Hepatocyte (in vitro differentiated cells): ENCODE measurements at regions not wholly inside any gene's neighbourhood (a gene's known extent, or its start where the extent isn't known, plus 50 kb on each side); places are given as distances from the start of the nearest gene placed in this dataset.
"Not testable (repeated sequence)": the region's sequence is repeated elsewhere in the genome, so short reads cannot be mapped to it uniquely, and the experiment has no call there.

ENCODE experiments used
- DNase-seq: peaks from one replicate; pipeline ENCODE4 v3.0.0-alpha.2; 2016; ENCODE audit warnings: low spot score
- H2AFZ ChIP-seq: fragments of 200-600 bp; sonication (generic); 2 replicates; pipeline ENCODE4 v1.6.0; 2016; ENCODE audit warnings: antibody characterized with exemption, mild to moderate bottlenecking
- H3K27ac ChIP-seq: fragments of 200-600 bp; sonication (generic); 2 replicates; pipeline ENCODE4 v1.5.1; 2016; ENCODE audit warnings: mild to moderate bottlenecking
- H3K27me3 ChIP-seq: fragments of 200-600 bp; sonication (generic); 2 replicates; pipeline ENCODE4 v1.6.1; 2016
- H3K36me3 ChIP-seq: fragments of 200-600 bp; sonication (generic); replicated peaks from 2 replicates; pipeline ENCODE4 v1.5.1; 2016; ENCODE audit warnings: low read depth; ENCODE audit not compliant: insufficient read depth
- H3K4me1 ChIP-seq: fragments of 200-600 bp; sonication (generic); 2 replicates; pipeline ENCODE4 v1.5.1; 2016; ENCODE audit warnings: mild to moderate bottlenecking, moderate library complexity; ENCODE audit not compliant: insufficient read depth
- H3K4me2 ChIP-seq: fragments of 200-600 bp; sonication (generic); 2 replicates; pipeline ENCODE4 v1.6.0; 2016
- H3K4me3 ChIP-seq: fragments of 200-600 bp; sonication (generic); 2 replicates; pipeline ENCODE4 v1.5.1; 2016; ENCODE audit warnings: mild to moderate bottlenecking
- H3K79me2 ChIP-seq: fragments of 200-600 bp; sonication (generic); 2 replicates; pipeline ENCODE4 v1.6.0; 2017; ENCODE audit warnings: mild to moderate bottlenecking
- H3K9me2 ChIP-seq: fragments of 200-600 bp; sonication (generic); replicated peaks from 2 replicates; pipeline ENCODE4 v1.6.0; 2017; ENCODE audit warnings: mild to moderate bottlenecking; ENCODE audit not compliant: insufficient read depth
- H3K9me3 ChIP-seq: fragments of 200-600 bp; sonication (generic); 2 replicates; pipeline ENCODE4 v1.5.1; 2016; ENCODE audit warnings: low read depth, mild to moderate bottlenecking
- H4K20me1 ChIP-seq: fragments of 200-600 bp; sonication (generic); 2 replicates; pipeline ENCODE4 v1.6.0; 2016; ENCODE audit warnings: mild to moderate bottlenecking; ENCODE audit not compliant: insufficient read depth, poor library complexity, severe bottlenecking
- EZH2 ChIP-seq: fragments of 200-600 bp; sonication (generic); IDR thresholded peaks from 2 replicates; pipeline ENCODE4 v1.6.1; 2016; ENCODE audit warnings: antibody characterized with exemption, mild to moderate bottlenecking, borderline replicate concordance
- EZH2phosphoT487 ChIP-seq: fragments of 200-600 bp; sonication (generic); IDR thresholded peaks from one replicate; pipeline ENCODE4 v1.6.1; 2018; ENCODE audit warnings: antibody characterized with exemption, mild to moderate bottlenecking, low read depth, moderate library complexity; ENCODE audit not compliant: unreplicated experiment, severe bottlenecking
- WGBS: methylation state at CpG from one replicate; pipeline ENCODE4 v1.1.6; 2016; ENCODE audit warnings: low lambda C conversion rate; ENCODE audit errors: missing lambda C conversion rate; 5-methylcytosine and 5-hydroxymethylcytosine counted together
- TF ChIP-seq, protein P1 (sequence below): fragments of 200-600 bp; sonication (generic); IDR thresholded peaks from 2 replicates; pipeline ENCODE4 v1.5.1; 2016; ENCODE audit warnings: antibody characterized with exemption, mild to moderate bottlenecking; ENCODE audit not compliant: poor library complexity

GRCh38 chrX:13162772-13163410 is 118.5 kb upstream of the FAM9C start:
- Histone ChIP-seq H4K20me1 (no peaks in the 10 kb centered on the region), H3K4me3 (no peak overlapping the region), H3K9me2 (no peaks in the 10 kb centered on the region), H3K36me3 (no peaks in the 10 kb centered on the region), H3K4me1 (peaks cover 30% of the 10 kb centered on the region), H3K9me3 (no peaks in the 10 kb centered on the region), H3K4me2 (no peak overlapping the region), H3K27ac (no peak overlapping the region), H3K27me3 (no peaks in the 10 kb centered on the region), H3K79me2 (no peaks in the 10 kb centered on the region), H2AFZ (no peak overlapping the region)
- no peak for DNase-seq
- WGBS = 86% methylated on average over 4 of the region's 4 CpGs
- TF ChIP-seq EZH2phosphoT487 (no peak), EZH2 (no peak)
- TF ChIP-seq, protein P1, sequence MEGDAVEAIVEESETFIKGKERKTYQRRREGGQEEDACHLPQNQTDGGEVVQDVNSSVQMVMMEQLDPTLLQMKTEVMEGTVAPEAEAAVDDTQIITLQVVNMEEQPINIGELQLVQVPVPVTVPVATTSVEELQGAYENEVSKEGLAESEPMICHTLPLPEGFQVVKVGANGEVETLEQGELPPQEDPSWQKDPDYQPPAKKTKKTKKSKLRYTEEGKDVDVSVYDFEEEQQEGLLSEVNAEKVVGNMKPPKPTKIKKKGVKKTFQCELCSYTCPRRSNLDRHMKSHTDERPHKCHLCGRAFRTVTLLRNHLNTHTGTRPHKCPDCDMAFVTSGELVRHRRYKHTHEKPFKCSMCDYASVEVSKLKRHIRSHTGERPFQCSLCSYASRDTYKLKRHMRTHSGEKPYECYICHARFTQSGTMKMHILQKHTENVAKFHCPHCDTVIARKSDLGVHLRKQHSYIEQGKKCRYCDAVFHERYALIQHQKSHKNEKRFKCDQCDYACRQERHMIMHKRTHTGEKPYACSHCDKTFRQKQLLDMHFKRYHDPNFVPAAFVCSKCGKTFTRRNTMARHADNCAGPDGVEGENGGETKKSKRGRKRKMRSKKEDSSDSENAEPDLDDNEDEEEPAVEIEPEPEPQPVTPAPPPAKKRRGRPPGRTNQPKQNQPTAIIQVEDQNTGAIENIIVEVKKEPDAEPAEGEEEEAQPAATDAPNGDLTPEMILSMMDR = no peak

- no peaks in the 10 kb centered on the region for H3K79me2 ChIP-seq
- no peaks in the 10 kb centered on the region for H3K9me3 ChIP-seq
- no peaks in the 10 kb centered on the region for H4K20me1 ChIP-seq
- H3K4me3 ChIP-seq = no peak overlapping the region
- no peak overlapping the region for H3K27ac ChIP-seq
- no peak overlapping the region for H3K4me2 ChIP-seq
- no peak overlapping the region for H2AFZ ChIP-seq
- peaks cover 12% of the 10 kb centered on the region for H3K4me1 ChIP-seq
- TF ChIP-seq, protein P1 = no peak
- TF ChIP-seq EZH2phosphoT487 (no peak), EZH2 (no peak)
- no peaks in the 10 kb centered on the region for H3K27me3 ChIP-seq
- H3K9me2 ChIP-seq = no peaks in the 10 kb centered on the region
- DNase-seq = no peak
- H3K36me3 ChIP-seq = no peaks in the 10 kb centered on the region
Measured at GRCh38 chrX:13159886-13160285, 115.5 kb upstream of the FAM9C start.

- H3K9me2 ChIP-seq = no peaks in the 10 kb centered on the region
- no peak overlapping the region for H2AFZ ChIP-seq
- H3K4me2 ChIP-seq = no peak overlapping the region
- no peaks in the 10 kb centered on the region for H3K79me2 ChIP-seq
- no peak for DNase-seq
- no peaks in the 10 kb centered on the region for H4K20me1 ChIP-seq
- TF ChIP-seq EZH2 (no peak), EZH2phosphoT487 (no peak)
- TF ChIP-seq, protein P1 = no peak
- H3K27ac ChIP-seq = no peak overlapping the region
- no peaks in the 10 kb centered on the region for H3K27me3 ChIP-seq
- peaks cover 5% of the 10 kb centered on the region for H3K4me1 ChIP-seq
- H3K36me3 ChIP-seq = no peaks in the 10 kb centered on the region
- H3K9me3 ChIP-seq = no peaks in the 10 kb centered on the region
- H3K4me3 ChIP-seq = no peak overlapping the region
Measured at GRCh38 chrX:13158911-13159310, 114.5 kb upstream of the FAM9C start.

GRCh38 chrX:13155550-13155949 is 111.1 kb upstream of the FAM9C start:
- H3K9me3 ChIP-seq, H3K4me3 ChIP-seq, H3K27me3 ChIP-seq, H2AFZ ChIP-seq, DNase-seq, H3K79me2 ChIP-seq, H3K4me1 ChIP-seq, H3K27ac ChIP-seq, H4K20me1 ChIP-seq, H3K36me3 ChIP-seq, H3K4me2 ChIP-seq, H3K9me2 ChIP-seq: not testable (repeated sequence)
- 95% methylated on average over 1 of the region's 1 CpG for WGBS
